Liver (tissue), 8 donors: ENCODE measurements at regions not wholly inside any gene's neighbourhood (a gene's known extent, or its start where the extent isn't known, plus 50 kb on each side); places are given as distances from the start of the nearest gene placed in this dataset.

Experiments used
- DNase-seq: peaks from one replicate; pipeline ENCODE4 v3.0.0-alpha.2; 2017; ENCODE audit warnings: low spot score
- H3K27ac ChIP-seq, 2 donors: one replicate each; pipeline ENCODE4 v1.7.0; 2013; ENCODE audit warnings: inconsistent platforms in 2 of 2, low read length in 2 of 2, control low read depth in 1 of 2, low read depth in 1 of 2, mild to moderate bottlenecking in 1 of 2
- H3K27me3 ChIP-seq, 4 donors: one replicate each; pipeline versions ENCODE4 v1.6.1 to v1.7.0; 2013; ENCODE audit warnings: low read length in 3 of 4, inconsistent platforms in 1 of 4, mild to moderate bottlenecking in 1 of 4, moderate library complexity in 1 of 4; ENCODE audit not compliant: control insufficient read depth in 4 of 4, insufficient read depth in 4 of 4
- H3K36me3 ChIP-seq, 4 donors: one replicate each; pipeline versions ENCODE4 v1.6.1 to v1.7.0; 2013; ENCODE audit warnings: low read length in 3 of 4, mild to moderate bottlenecking in 3 of 4, low read depth in 1 of 4, moderate library complexity in 1 of 4; ENCODE audit not compliant: control insufficient read depth in 4 of 4, insufficient read depth in 3 of 4
- H3K4me1 ChIP-seq, 4 donors: one replicate each; pipeline versions ENCODE4 v1.6.1 to v1.7.0; 2013; ENCODE audit warnings: low read length in 3 of 4, mild to moderate bottlenecking in 3 of 4, moderate library complexity in 1 of 4; ENCODE audit not compliant: control insufficient read depth in 4 of 4, insufficient read depth in 4 of 4
- H3K4me3 ChIP-seq, 3 donors: one replicate each; pipeline versions ENCODE4 v1.6.1 to v1.7.0; 2013; ENCODE audit warnings: low read length in 3 of 3, control low read depth in 1 of 3, low read depth in 1 of 3, mild to moderate bottlenecking in 1 of 3
- H3K9ac ChIP-seq, 2 donors: one replicate each; pipeline ENCODE4 v1.7.0; 2013; ENCODE audit warnings: low read length in 2 of 2, mild to moderate bottlenecking in 2 of 2, moderate library complexity in 2 of 2, control low read depth in 1 of 2, low read depth in 1 of 2
- H3K9me3 ChIP-seq, 4 donors: one replicate each; pipeline versions ENCODE4 v1.6.1 to v1.7.0; 2013; ENCODE audit warnings: low read length in 3 of 4; ENCODE audit not compliant: control insufficient read depth in 4 of 4
- EGR1 ChIP-seq, 2 donors: IDR thresholded peaks; 2 replicates each; pipeline ENCODE4 v1.6.1; 2016 to 2018; ENCODE audit warnings: antibody characterized with exemption in 2 of 2, low read depth in 2 of 2
- FOXA1 ChIP-seq: IDR thresholded peaks from 2 replicates; pipeline ENCODE4 v1.6.1; 2016; ENCODE audit warnings: antibody characterized with exemption
- GABPA ChIP-seq, 2 donors: IDR thresholded peaks in 1 of 2; conservative IDR thresholded peaks in 1 of 2; 2 replicates each; pipeline ENCODE4 v1.6.1; 2016; ENCODE audit warnings: antibody characterized with exemption in 2 of 2, mild to moderate bottlenecking in 1 of 2, moderate library complexity in 1 of 2
- HNF4A ChIP-seq, 2 donors: conservative IDR thresholded peaks; 2 replicates each; pipeline ENCODE4 v1.6.1; 2016; ENCODE audit warnings: antibody characterized with exemption in 2 of 2, mild to moderate bottlenecking in 2 of 2
- HNF4G ChIP-seq: IDR thresholded peaks from 2 replicates; pipeline ENCODE4 v1.6.1; 2016; ENCODE audit warnings: antibody characterized with exemption
- JUND ChIP-seq, 2 donors: IDR thresholded peaks; 2 replicates each; pipeline ENCODE4 v1.6.1; 2016; ENCODE audit warnings: antibody characterized with exemption in 2 of 2
- NR2F2 ChIP-seq: IDR thresholded peaks from 2 replicates; pipeline ENCODE4 v1.6.1; 2016; ENCODE audit warnings: antibody characterized with exemption
- RXRA ChIP-seq, 2 donors: IDR thresholded peaks; 2 replicates each; pipeline ENCODE4 v1.6.1; 2017 to 2018; ENCODE audit warnings: antibody characterized with exemption in 2 of 2, mild to moderate bottlenecking in 1 of 2
- SP1 ChIP-seq: IDR thresholded peaks from 2 replicates; pipeline ENCODE4 v1.6.1; 2018; ENCODE audit warnings: antibody characterized with exemption, mild to moderate bottlenecking
- TAF1 ChIP-seq: conservative IDR thresholded peaks from 2 replicates; pipeline ENCODE4 v1.6.1; 2016; ENCODE audit warnings: antibody characterized with exemption, mild to moderate bottlenecking
- YY1 ChIP-seq: IDR thresholded peaks from 2 replicates; pipeline ENCODE4 v1.6.1; 2016; ENCODE audit warnings: antibody characterized with exemption, mild to moderate bottlenecking
- WGBS: extraction: QIAGEN DNeasy Blood & Tissue Kit; methylation state at CpG from one replicate; pipeline ENCODE4 v1.1.7; 2013; 5-methylcytosine and 5-hydroxymethylcytosine counted together
- TF ChIP-seq, protein P1 (sequence below): IDR thresholded peaks from 2 replicates; pipeline ENCODE4 v1.6.1; 2016; ENCODE audit warnings: antibody characterized with exemption
- TF ChIP-seq, protein P2 (sequence below): IDR thresholded peaks from 2 replicates; pipeline ENCODE4 v1.6.1; 2016; ENCODE audit warnings: antibody characterized with exemption, mild to moderate bottlenecking
- TF ChIP-seq, protein P3 (sequence below): fragments of 150-350 bp; IDR thresholded peaks from 2 replicates; pipeline ENCODE4 v1.5.1; 2017; ENCODE audit warnings: improper control_type of control experiment, low read depth, low read length; ENCODE audit not compliant: missing input control
- TF ChIP-seq, protein P4 (sequence below): IDR thresholded peaks from 2 replicates; pipeline ENCODE4 v1.6.1; 2016; ENCODE audit warnings: antibody characterized with exemption
- donor health status: healthy.
- donor health status: healthy.
- donor health status: healthy.
- donor health status: healthy.
- donor health status: healthy.

DNA sequence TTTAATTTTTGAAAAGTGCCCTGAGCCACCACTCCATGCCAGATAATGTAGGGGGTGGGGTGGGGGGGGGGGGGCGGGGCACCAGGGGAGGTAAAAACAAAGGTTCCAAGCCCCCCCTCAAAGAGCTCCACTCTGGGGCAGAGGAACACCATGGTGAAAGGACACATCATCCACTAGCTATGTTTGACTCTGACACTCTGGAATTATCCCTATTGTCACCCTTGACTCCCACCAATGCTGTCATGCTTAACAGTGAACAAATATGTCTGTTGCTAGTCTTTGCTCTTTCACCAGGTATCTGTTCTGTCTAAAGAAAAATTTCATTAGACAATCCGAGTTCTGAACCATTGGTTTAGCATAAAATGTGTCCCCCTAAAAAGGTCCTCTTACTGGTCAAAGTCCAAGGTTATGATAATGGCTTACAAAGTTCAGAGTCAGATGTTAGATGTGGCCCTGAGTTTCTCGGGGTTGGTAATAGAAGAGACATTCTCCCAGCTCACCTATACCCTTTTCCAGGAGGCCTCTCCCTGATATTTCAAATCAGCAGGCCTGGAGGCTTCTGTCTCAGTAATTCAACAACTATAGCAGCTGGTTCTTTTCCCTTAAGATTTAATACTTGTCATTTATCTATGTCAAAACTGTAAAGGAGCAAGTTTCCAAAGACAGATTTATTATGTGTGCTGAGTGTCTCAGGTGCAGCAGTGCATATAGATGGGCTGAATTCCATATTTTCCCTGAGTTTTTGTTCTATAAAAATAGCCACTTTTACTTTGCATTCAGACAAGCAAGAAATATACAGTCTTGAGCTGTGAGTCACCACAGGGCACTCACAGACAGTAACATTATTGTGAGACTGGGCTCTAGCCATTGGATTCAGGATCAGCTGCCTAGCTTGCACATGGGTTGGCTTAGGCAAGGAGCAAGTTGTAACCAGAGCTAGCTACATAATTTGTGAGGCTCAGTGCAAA lies 174.1 kb downstream of the CSNK2A3 start:
- 81% methylated on average over 3 of the region's 3 CpGs for WGBS

DNA sequence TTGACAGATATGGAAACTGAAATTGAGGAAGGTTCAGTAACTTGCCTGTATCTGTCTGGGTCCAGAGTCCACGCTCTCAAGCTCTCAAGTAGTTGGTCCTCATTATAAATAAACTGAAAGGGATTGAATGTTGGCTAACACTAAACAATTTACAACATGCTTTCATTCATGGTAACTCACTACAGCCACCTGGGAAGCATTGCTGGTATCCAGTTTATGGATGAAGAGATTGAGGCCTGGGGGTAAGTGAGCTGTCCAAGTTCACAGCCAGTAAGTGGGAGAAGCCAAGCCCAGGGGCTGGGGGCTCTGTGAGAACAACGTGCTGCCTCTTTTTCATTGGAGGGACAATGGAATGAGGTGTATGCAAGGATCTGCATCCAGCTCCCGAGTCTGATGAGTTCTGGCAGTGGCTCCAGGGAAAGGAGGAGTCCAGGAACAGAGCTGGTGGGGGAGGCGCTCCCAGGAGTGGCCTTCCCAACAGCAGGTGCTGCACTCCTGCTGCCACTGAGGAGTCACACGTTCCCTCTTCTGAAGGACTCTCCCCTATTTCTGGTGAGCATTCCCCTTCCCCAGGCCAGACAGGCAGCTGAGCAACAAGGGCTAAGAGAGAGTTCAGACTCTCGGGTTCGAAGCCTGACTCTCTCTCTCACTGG lies 175.8 kb downstream of the CSNK2A3 start:
- Histone ChIP-seq H3K9ac (no peak overlapping the region), H3K9me3 (no peaks in the 10 kb centered on the region), H3K27me3 (no peaks in the 10 kb centered on the region), H3K27ac (no peak overlapping the region), H3K4me3 (no peak overlapping the region), H3K36me3 (no peaks in the 10 kb centered on the region), H3K4me1 (no peaks in the 10 kb centered on the region)
- DNase-seq: no peak
- WGBS: 71% methylated on average over 7 of the region's 7 CpGs
- TF ChIP-seq, protein P1, sequence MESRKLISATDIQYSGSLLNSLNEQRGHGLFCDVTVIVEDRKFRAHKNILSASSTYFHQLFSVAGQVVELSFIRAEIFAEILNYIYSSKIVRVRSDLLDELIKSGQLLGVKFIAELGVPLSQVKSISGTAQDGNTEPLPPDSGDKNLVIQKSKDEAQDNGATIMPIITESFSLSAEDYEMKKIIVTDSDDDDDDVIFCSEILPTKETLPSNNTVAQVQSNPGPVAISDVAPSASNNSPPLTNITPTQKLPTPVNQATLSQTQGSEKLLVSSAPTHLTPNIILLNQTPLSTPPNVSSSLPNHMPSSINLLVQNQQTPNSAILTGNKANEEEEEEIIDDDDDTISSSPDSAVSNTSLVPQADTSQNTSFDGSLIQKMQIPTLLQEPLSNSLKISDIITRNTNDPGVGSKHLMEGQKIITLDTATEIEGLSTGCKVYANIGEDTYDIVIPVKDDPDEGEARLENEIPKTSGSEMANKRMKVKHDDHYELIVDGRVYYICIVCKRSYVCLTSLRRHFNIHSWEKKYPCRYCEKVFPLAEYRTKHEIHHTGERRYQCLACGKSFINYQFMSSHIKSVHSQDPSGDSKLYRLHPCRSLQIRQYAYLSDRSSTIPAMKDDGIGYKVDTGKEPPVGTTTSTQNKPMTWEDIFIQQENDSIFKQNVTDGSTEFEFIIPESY: no peak
- TF ChIP-seq, protein P2, sequence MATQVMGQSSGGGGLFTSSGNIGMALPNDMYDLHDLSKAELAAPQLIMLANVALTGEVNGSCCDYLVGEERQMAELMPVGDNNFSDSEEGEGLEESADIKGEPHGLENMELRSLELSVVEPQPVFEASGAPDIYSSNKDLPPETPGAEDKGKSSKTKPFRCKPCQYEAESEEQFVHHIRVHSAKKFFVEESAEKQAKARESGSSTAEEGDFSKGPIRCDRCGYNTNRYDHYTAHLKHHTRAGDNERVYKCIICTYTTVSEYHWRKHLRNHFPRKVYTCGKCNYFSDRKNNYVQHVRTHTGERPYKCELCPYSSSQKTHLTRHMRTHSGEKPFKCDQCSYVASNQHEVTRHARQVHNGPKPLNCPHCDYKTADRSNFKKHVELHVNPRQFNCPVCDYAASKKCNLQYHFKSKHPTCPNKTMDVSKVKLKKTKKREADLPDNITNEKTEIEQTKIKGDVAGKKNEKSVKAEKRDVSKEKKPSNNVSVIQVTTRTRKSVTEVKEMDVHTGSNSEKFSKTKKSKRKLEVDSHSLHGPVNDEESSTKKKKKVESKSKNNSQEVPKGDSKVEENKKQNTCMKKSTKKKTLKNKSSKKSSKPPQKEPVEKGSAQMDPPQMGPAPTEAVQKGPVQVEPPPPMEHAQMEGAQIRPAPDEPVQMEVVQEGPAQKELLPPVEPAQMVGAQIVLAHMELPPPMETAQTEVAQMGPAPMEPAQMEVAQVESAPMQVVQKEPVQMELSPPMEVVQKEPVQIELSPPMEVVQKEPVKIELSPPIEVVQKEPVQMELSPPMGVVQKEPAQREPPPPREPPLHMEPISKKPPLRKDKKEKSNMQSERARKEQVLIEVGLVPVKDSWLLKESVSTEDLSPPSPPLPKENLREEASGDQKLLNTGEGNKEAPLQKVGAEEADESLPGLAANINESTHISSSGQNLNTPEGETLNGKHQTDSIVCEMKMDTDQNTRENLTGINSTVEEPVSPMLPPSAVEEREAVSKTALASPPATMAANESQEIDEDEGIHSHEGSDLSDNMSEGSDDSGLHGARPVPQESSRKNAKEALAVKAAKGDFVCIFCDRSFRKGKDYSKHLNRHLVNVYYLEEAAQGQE: no peak
- TF ChIP-seq NR2F2 (no peak), YY1 (no peak), SP1 (no peak)
- TF ChIP-seq, protein P3, sequence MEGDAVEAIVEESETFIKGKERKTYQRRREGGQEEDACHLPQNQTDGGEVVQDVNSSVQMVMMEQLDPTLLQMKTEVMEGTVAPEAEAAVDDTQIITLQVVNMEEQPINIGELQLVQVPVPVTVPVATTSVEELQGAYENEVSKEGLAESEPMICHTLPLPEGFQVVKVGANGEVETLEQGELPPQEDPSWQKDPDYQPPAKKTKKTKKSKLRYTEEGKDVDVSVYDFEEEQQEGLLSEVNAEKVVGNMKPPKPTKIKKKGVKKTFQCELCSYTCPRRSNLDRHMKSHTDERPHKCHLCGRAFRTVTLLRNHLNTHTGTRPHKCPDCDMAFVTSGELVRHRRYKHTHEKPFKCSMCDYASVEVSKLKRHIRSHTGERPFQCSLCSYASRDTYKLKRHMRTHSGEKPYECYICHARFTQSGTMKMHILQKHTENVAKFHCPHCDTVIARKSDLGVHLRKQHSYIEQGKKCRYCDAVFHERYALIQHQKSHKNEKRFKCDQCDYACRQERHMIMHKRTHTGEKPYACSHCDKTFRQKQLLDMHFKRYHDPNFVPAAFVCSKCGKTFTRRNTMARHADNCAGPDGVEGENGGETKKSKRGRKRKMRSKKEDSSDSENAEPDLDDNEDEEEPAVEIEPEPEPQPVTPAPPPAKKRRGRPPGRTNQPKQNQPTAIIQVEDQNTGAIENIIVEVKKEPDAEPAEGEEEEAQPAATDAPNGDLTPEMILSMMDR: no peak

More for the DNA sequence above, 174.1 kb downstream of the CSNK2A3 start:
- Histone ChIP-seq H3K4me3 (no peak overlapping the region), H3K9me3 (no peaks in the 10 kb centered on the region), H3K27ac (no peak overlapping the region), H3K9ac (no peak overlapping the region), H3K27me3 (no peaks in the 10 kb centered on the region), H3K4me1 (no peaks in the 10 kb centered on the region), H3K36me3 (no peaks in the 10 kb centered on the region)
- no peak for TF ChIP-seq JUND (IDR thresholded peaks at IDR 0.05)
- no peak for TF ChIP-seq HNF4G
- no peak for TF ChIP-seq EGR1 (IDR thresholded peaks at IDR 0.05; ENCODE audit: low read depth in 2 of 2)
- no peak for TF ChIP-seq NR2F2
- TF ChIP-seq SP1: no peak
- no peak for TF ChIP-seq FOXA1
- no peak for TF ChIP-seq GABPA (IDR thresholded peaks at IDR 0.05 in 1 of 2, conservative IDR thresholded peaks at IDR 0.05 in 1 of 2)
- TF ChIP-seq, protein P2: no peak
- TF ChIP-seq, protein P3: no peak
- TF ChIP-seq YY1: no peak
- no peak for TF ChIP-seq TAF1
- TF ChIP-seq RXRA (IDR thresholded peaks at IDR 0.05): no peak
- TF ChIP-seq, protein P4, sequence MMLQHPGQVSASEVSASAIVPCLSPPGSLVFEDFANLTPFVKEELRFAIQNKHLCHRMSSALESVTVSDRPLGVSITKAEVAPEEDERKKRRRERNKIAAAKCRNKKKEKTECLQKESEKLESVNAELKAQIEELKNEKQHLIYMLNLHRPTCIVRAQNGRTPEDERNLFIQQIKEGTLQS: no peak
- TF ChIP-seq HNF4A (conservative IDR thresholded peaks at IDR 0.05): no peak
- DNase-seq: no peak
